Fibroblast of mammary gland (primary cell): ENCODE measurements at regions not wholly inside any gene's neighbourhood (a gene's known extent, or its start where the extent isn't known, plus 50 kb on each side); places are given as distances from the start of the nearest gene placed in this dataset.

Experiments
- DNase-seq: peaks from one replicate; pipeline ENCODE4 v3.0.0-alpha.2; 2010; ENCODE audit warnings: low read depth
- H3K4me3 ChIP-seq: 2 replicates; pipeline ENCODE4 v1.5.1; 2011; ENCODE audit warnings: low read depth, mild to moderate bottlenecking, low read length, moderate library complexity; ENCODE audit not compliant: control insufficient read depth
- CTCF ChIP-seq: conservative IDR thresholded peaks from 2 replicates; pipeline ENCODE4 v1.5.1; 2011; ENCODE audit warnings: low read depth, low read length, inconsistent platforms; ENCODE audit not compliant: control insufficient read depth, insufficient read depth

GRCh38 chr5:136527311-136527710 is 162.0 kb upstream of the TRPC7 start:
- no peak for DNase-seq
- TF ChIP-seq CTCF = no peak
- no peak overlapping the region for H3K4me3 ChIP-seq

GRCh38 chr5:136526791-136527190 is 161.4 kb upstream of the TRPC7 start:
- DNase-seq = no peak
- H3K4me3 ChIP-seq = no peak overlapping the region
- TF ChIP-seq CTCF = no peak

- no peak for DNase-seq
- H3K4me3 ChIP-seq = no peak overlapping the region
- no peak for TF ChIP-seq CTCF
Measured at GRCh38 chr5:136526021-136526420, 160.7 kb upstream of the TRPC7 start.

- no peak for TF ChIP-seq CTCF
- H3K4me3 ChIP-seq = no peak overlapping the region
- DNase-seq = no peak
Measured at GRCh38 chr5:136525597-136525996, 160.3 kb upstream of the TRPC7 start.

GRCh38 chr5:136522217-136522956 is 157.0 kb upstream of the TRPC7 start:
- TF ChIP-seq CTCF = no peak
- no peak overlapping the region for H3K4me3 ChIP-seq
- DNase-seq = no peak

- no peak for TF ChIP-seq CTCF
- H3K4me3 ChIP-seq = no peak overlapping the region
- DNase-seq = no peak
Measured at GRCh38 chr5:136521696-136522095, 156.4 kb upstream of the TRPC7 start.
